HEK293 (cell line): ENCODE measurements at regions not wholly inside any gene's neighbourhood (a gene's known extent, or its start where the extent isn't known, plus 50 kb on each side); places are given as distances from the start of the nearest gene placed in this dataset.

Experiments
- REST ChIP-seq: fragments of 450-650 bp; formaldehyde crosslinking; IDR thresholded peaks from 2 replicates; pipeline ENCODE4 v1.5.1; 2016; ENCODE audit warnings: missing biosample characterization, missing genetic modification characterization
- SALL2 ChIP-seq: fragments of 450-650 bp; formaldehyde crosslinking; IDR thresholded peaks from 2 replicates; pipeline ENCODE4 v1.5.0; 2017; ENCODE audit warnings: missing biosample characterization, mild to moderate bottlenecking, missing genetic modification characterization, borderline replicate concordance
- ZNF302 ChIP-seq: fragments of 450-650 bp; formaldehyde crosslinking; IDR thresholded peaks from 2 replicates; pipeline ENCODE4 v1.5.1; 2016; ENCODE audit warnings: missing biosample characterization, missing genetic modification characterization, low read depth
- TF ChIP-seq, protein P1 (sequence below): fragments of 450-650 bp; formaldehyde crosslinking; IDR thresholded peaks from 2 replicates; pipeline ENCODE4 v1.5.1; 2016; ENCODE audit warnings: missing biosample characterization, missing genetic modification characterization
- TF ChIP-seq, protein P2 (sequence below): fragments of 450-650 bp; formaldehyde crosslinking; IDR thresholded peaks from 2 replicates; pipeline ENCODE4 v1.5.1; 2016; ENCODE audit warnings: missing biosample characterization, missing genetic modification characterization

- TF ChIP-seq, protein P1, sequence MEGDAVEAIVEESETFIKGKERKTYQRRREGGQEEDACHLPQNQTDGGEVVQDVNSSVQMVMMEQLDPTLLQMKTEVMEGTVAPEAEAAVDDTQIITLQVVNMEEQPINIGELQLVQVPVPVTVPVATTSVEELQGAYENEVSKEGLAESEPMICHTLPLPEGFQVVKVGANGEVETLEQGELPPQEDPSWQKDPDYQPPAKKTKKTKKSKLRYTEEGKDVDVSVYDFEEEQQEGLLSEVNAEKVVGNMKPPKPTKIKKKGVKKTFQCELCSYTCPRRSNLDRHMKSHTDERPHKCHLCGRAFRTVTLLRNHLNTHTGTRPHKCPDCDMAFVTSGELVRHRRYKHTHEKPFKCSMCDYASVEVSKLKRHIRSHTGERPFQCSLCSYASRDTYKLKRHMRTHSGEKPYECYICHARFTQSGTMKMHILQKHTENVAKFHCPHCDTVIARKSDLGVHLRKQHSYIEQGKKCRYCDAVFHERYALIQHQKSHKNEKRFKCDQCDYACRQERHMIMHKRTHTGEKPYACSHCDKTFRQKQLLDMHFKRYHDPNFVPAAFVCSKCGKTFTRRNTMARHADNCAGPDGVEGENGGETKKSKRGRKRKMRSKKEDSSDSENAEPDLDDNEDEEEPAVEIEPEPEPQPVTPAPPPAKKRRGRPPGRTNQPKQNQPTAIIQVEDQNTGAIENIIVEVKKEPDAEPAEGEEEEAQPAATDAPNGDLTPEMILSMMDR (tag by site-specific recombination) = no peak
- TF ChIP-seq REST (tag by site-specific recombination) (no peak), SALL2 (tag by site-specific recombination) (no peak), ZNF302 (no peak)
- TF ChIP-seq, protein P2, sequence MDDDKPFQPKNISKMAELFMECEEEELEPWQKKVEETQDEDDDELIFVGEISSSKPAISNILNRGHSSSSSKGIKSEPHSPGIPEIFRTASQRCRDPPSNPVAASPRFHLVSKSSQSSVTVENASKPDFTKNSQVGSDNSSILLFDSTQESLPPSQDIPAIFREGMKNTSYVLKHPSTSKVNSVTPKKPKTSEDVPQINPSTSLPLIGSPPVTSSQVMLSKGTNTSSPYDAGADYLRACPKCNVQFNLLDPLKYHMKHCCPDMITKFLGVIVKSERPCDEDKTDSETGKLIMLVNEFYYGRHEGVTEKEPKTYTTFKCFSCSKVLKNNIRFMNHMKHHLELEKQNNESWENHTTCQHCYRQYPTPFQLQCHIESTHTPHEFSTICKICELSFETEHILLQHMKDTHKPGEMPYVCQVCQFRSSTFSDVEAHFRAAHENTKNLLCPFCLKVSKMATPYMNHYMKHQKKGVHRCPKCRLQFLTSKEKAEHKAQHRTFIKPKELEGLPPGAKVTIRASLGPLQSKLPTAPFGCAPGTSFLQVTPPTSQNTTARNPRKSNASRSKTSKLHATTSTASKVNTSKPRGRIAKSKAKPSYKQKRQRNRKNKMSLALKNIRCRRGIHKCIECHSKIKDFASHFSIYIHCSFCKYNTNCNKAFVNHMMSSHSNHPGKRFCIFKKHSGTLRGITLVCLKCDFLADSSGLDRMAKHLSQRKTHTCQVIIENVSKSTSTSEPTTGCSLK (tag by site-specific recombination) = no peak
Measured at GRCh38 chr3:126269354-126269753, 87.9 kb downstream of the KLF15 start.
